Esophagus squamous epithelium (tissue), 4 donors: ENCODE measurements at regions not wholly inside any gene's neighbourhood (a gene's known extent, or its start where the extent isn't known, plus 50 kb on each side); places are given as distances from the start of the nearest gene placed in this dataset.

Experiments used
- POLR2A ChIP-seq, 4 donors: fragments of 450-650 bp; IDR thresholded peaks; one replicate each; pipeline ENCODE4 v1.6.1; 2017; ENCODE audit warnings: antibody characterized with exemption in 4 of 4, mild to moderate bottlenecking in 4 of 4, moderate library complexity in 3 of 4
- TF ChIP-seq, protein P1 (sequence below), 6 experiments: fragments of 450-650 bp in 4 of 6; fragments of 200-600 bp in 2 of 6; sonication (generic) in 2 of 6; IDR thresholded peaks; one replicate each; pipeline ENCODE4 v1.5.1; 2016 to 2019; ENCODE audit warnings: antibody characterized with exemption in 6 of 6, mild to moderate bottlenecking in 4 of 6, moderate library complexity in 4 of 6

GRCh38 chr2:84144345-84144744 is 314.7 kb downstream of the SUCLG1 start:
- no peak for TF ChIP-seq POLR2A (IDR thresholded peaks at IDR 0.05)
- TF ChIP-seq, protein P1, sequence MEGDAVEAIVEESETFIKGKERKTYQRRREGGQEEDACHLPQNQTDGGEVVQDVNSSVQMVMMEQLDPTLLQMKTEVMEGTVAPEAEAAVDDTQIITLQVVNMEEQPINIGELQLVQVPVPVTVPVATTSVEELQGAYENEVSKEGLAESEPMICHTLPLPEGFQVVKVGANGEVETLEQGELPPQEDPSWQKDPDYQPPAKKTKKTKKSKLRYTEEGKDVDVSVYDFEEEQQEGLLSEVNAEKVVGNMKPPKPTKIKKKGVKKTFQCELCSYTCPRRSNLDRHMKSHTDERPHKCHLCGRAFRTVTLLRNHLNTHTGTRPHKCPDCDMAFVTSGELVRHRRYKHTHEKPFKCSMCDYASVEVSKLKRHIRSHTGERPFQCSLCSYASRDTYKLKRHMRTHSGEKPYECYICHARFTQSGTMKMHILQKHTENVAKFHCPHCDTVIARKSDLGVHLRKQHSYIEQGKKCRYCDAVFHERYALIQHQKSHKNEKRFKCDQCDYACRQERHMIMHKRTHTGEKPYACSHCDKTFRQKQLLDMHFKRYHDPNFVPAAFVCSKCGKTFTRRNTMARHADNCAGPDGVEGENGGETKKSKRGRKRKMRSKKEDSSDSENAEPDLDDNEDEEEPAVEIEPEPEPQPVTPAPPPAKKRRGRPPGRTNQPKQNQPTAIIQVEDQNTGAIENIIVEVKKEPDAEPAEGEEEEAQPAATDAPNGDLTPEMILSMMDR (IDR thresholded peaks at IDR 0.05): no peak
